HEK293T (cell line): ENCODE measurements at regions not wholly inside any gene's neighbourhood (a gene's known extent, or its start where the extent isn't known, plus 50 kb on each side); places are given as distances from the start of the nearest gene placed in this dataset.

Experiments
- ARNT ChIP-seq: fragments of 450-650 bp; IDR thresholded peaks from 2 replicates; pipeline ENCODE4 v1.6.1; 2017; ENCODE audit warnings: mild to moderate bottlenecking
- CTBP1 ChIP-seq: fragments of 450-650 bp; IDR thresholded peaks from 2 replicates; pipeline ENCODE4 v1.6.1; 2016; ENCODE audit warnings: borderline replicate concordance
- FOXA1 ChIP-seq: fragments of 450-650 bp; IDR thresholded peaks from 2 replicates; pipeline ENCODE4 v1.6.1; 2016; ENCODE audit warnings: mild to moderate bottlenecking
- FOXK2 ChIP-seq: fragments of 450-650 bp; IDR thresholded peaks from 2 replicates; pipeline ENCODE4 v1.6.1; 2016; ENCODE audit warnings: mild to moderate bottlenecking
- LEF1 ChIP-seq: fragments of 450-650 bp; IDR thresholded peaks from 2 replicates; pipeline ENCODE4 v1.6.1; 2017; ENCODE audit warnings: mild to moderate bottlenecking, borderline replicate concordance
- NFRKB ChIP-seq: fragments of 450-650 bp; IDR thresholded peaks from 2 replicates; pipeline ENCODE4 v1.6.1; 2016; ENCODE audit warnings: mild to moderate bottlenecking, moderate library complexity
- SP1 ChIP-seq: fragments of 450-650 bp; IDR thresholded peaks from 2 replicates; pipeline ENCODE4 v1.6.1; 2017
- SUZ12 ChIP-seq: fragments of 450-650 bp; IDR thresholded peaks from 2 replicates; pipeline ENCODE4 v1.6.1; 2016; ENCODE audit warnings: mild to moderate bottlenecking
- ZNF384 ChIP-seq: fragments of 450-650 bp; IDR thresholded peaks from 2 replicates; pipeline ENCODE4 v1.6.1; 2016

GRCh38 chr3:8173892-8174291, 327.7 kb upstream of the LMCD1 start:
- no peak for TF ChIP-seq CTBP1
- TF ChIP-seq NFRKB = no peak
- TF ChIP-seq ZNF384 = no peak
- no peak for TF ChIP-seq FOXA1
- no peak for TF ChIP-seq ARNT
- no peak for TF ChIP-seq FOXK2
- no peak for TF ChIP-seq LEF1
- no peak for TF ChIP-seq SUZ12
- no peak for TF ChIP-seq SP1
